Transverse colon (tissue), 4 donors: ENCODE measurements at regions not wholly inside any gene's neighbourhood (a gene's known extent, or its start where the extent isn't known, plus 50 kb on each side); places are given as distances from the start of the nearest gene placed in this dataset.
"Not testable (repeated sequence)": the region's sequence is repeated elsewhere in the genome, so short reads cannot be mapped to it uniquely, and the experiment has no call there.

Experiments used
- DNase-seq: peaks from one replicate; pipeline ENCODE4 v3.0.0-alpha.2; 2019
- H3K27ac ChIP-seq, 4 donors: fragments of 200-600 bp; sonication (generic); 2 replicates each; pipeline ENCODE4 v1.5.1; 2016 to 2018; ENCODE audit warnings: inconsistent platforms in 4 of 4
- H3K27me3 ChIP-seq: fragments of 200-600 bp; sonication (generic); 2 replicates; pipeline ENCODE4 v1.5.1; 2017; ENCODE audit warnings: inconsistent platforms
- H3K36me3 ChIP-seq, 4 donors: fragments of 200-600 bp; sonication (generic); 2 replicates each; pipeline ENCODE4 v1.5.1; 2017 to 2019; ENCODE audit warnings: inconsistent platforms in 4 of 4
- H3K4me1 ChIP-seq, 4 donors: fragments of 200-600 bp; sonication (generic); 2 replicates each; pipeline ENCODE4 v1.5.1; 2017 to 2020; ENCODE audit warnings: inconsistent platforms in 4 of 4
- H3K4me3 ChIP-seq, 4 donors: fragments of 200-600 bp; sonication (generic); 1 replicate in 1 of 4; 2 replicates in 3 of 4; pipeline versions ENCODE4 v1.5.1 to v1.6.1; 2017 to 2019; ENCODE audit warnings: inconsistent platforms in 4 of 4
- H3K9me3 ChIP-seq, 2 donors: fragments of 200-600 bp; sonication (generic); 2 replicates each; pipeline ENCODE4 v1.5.1; 2017 to 2019; ENCODE audit warnings: inconsistent platforms in 2 of 2
- EP300 ChIP-seq: sonication (generic); formaldehyde crosslinking; IDR thresholded peaks from one replicate; pipeline ENCODE4 v1.6.1; 2017; ENCODE audit warnings: antibody characterized with exemption, low read depth
- POLR2A ChIP-seq: fragments of 450-650 bp; IDR thresholded peaks from one replicate; pipeline ENCODE4 v1.6.1; 2016; ENCODE audit warnings: antibody characterized with exemption, mild to moderate bottlenecking, moderate library complexity
- POLR2AphosphoS5 ChIP-seq, 3 donors: sonication (generic); formaldehyde crosslinking; IDR thresholded peaks; one replicate each; pipeline ENCODE4 v1.6.1; 2016; ENCODE audit warnings: antibody characterized with exemption in 3 of 3
- WGBS, 2 donors: methylation state at CpG; one replicate each; pipeline ENCODE4 v1.1.5; 2018; ENCODE audit warnings: low coverage in 1 of 2; 5-methylcytosine and 5-hydroxymethylcytosine counted together
- in situ Hi-C, 4 donors: fragments of 200-750 bp; cut with MboI; loops; one replicate each; pipeline versions ENCODE4 v1.15.0 to v1.15.1; 2017; ENCODE audit warnings: low sequenced_read_pairs in 3 of 4, low pct_ligation_motif_present in 1 of 4, low pct_unique_long_range_greater_than_20kb in 1 of 4
- intact Hi-C: fragments of 100-400 bp; cut with DNase I; formaldehyde crosslinking; loops from one replicate; pipeline ENCODE4 v1.15.1; 2023; ENCODE audit warnings: low total_unique reads
- TF ChIP-seq, protein P1 (sequence below), 5 experiments: fragments of 200-600 bp in 3 of 5; fragments of 450-650 bp in 2 of 5; sonication (generic) in 3 of 5; IDR thresholded peaks; 1 replicate in 2 of 5; 2 replicates in 3 of 5; pipeline ENCODE4 v1.5.1; 2016 to 2017; ENCODE audit warnings: antibody characterized with exemption in 5 of 5, inconsistent platforms in 3 of 5, mild to moderate bottlenecking in 2 of 5, moderate library complexity in 1 of 5

DNA sequence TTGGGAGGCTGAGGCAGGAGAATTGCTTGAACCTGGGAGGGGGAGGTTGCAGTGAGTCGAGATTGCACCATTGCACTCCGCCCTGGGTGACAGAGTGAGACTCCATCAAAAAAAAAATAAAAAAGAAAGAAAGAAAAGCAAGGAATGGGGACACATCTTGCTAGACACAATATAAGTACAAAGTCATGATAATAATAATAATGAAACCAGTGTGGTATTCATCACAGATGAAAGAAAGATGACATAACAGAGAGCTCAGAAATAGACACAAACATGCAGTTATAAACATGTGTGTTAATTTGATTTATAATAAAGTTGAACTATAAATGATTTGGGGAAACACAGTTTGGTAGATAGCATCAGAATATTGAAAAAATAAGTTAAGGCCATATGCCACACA lies 264.1 kb downstream of the SRGAP2C start:
- intact Hi-C loops (no loop called here), in situ Hi-C loops (no loop called here)
- Histone ChIP-seq H3K9me3 (no peaks in the 10 kb centered on the region), H3K27me3 (no peaks in the 10 kb centered on the region), H3K27ac (no peak overlapping the region), H3K4me3 (no peak overlapping the region), H3K36me3 (no peaks in the 10 kb centered on the region), H3K4me1 (no peaks in the 10 kb centered on the region)
- WGBS, 2 donors, result 74 to 83% methylated on average over 1 to 2 of the region's 2 CpGs
- no peak for DNase-seq
- TF ChIP-seq POLR2AphosphoS5 (IDR thresholded peaks at IDR 0.05) (no peak), POLR2A (no peak), EP300 (no peak)
- TF ChIP-seq, protein P1, sequence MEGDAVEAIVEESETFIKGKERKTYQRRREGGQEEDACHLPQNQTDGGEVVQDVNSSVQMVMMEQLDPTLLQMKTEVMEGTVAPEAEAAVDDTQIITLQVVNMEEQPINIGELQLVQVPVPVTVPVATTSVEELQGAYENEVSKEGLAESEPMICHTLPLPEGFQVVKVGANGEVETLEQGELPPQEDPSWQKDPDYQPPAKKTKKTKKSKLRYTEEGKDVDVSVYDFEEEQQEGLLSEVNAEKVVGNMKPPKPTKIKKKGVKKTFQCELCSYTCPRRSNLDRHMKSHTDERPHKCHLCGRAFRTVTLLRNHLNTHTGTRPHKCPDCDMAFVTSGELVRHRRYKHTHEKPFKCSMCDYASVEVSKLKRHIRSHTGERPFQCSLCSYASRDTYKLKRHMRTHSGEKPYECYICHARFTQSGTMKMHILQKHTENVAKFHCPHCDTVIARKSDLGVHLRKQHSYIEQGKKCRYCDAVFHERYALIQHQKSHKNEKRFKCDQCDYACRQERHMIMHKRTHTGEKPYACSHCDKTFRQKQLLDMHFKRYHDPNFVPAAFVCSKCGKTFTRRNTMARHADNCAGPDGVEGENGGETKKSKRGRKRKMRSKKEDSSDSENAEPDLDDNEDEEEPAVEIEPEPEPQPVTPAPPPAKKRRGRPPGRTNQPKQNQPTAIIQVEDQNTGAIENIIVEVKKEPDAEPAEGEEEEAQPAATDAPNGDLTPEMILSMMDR (IDR thresholded peaks at IDR 0.05), result no peak

DNA sequence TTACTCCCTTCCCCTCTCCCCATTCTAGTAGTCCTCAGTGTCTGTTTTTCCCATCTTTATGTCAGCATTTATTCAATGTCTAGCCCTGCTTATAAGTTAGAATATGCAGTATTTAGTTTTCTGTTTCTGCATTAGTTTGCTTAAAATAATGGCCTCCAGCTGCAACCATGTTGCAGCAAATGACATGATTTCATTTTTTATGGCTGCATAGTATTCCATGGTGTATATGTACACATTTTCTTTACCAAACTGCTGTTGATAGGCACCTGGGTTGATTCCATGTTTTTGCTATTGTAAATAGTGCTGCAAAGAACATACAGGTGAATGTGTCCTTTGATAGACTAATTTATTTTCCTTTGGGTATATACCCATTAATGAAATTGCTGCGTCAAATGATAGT lies 267.7 kb downstream of the SRGAP2C start:
- Histone ChIP-seq H3K36me3 (no peaks in the 10 kb centered on the region), H3K4me1 (no peaks in the 10 kb centered on the region), H3K4me3 (no peak overlapping the region), H3K27ac (no peak overlapping the region), H3K9me3 (no peaks in the 10 kb centered on the region), H3K27me3 (no peaks in the 10 kb centered on the region)
- intact Hi-C loops, result no loop called here
- 100% methylated on average over 1 of the region's 1 CpG for WGBS, 2 donors
- no peak for DNase-seq
- in situ Hi-C loops, result no loop called here
- TF ChIP-seq POLR2AphosphoS5 (IDR thresholded peaks at IDR 0.05) (no peak), EP300 (no peak), POLR2A (no peak)
- TF ChIP-seq, protein P1 (IDR thresholded peaks at IDR 0.05), result no peak

DNA sequence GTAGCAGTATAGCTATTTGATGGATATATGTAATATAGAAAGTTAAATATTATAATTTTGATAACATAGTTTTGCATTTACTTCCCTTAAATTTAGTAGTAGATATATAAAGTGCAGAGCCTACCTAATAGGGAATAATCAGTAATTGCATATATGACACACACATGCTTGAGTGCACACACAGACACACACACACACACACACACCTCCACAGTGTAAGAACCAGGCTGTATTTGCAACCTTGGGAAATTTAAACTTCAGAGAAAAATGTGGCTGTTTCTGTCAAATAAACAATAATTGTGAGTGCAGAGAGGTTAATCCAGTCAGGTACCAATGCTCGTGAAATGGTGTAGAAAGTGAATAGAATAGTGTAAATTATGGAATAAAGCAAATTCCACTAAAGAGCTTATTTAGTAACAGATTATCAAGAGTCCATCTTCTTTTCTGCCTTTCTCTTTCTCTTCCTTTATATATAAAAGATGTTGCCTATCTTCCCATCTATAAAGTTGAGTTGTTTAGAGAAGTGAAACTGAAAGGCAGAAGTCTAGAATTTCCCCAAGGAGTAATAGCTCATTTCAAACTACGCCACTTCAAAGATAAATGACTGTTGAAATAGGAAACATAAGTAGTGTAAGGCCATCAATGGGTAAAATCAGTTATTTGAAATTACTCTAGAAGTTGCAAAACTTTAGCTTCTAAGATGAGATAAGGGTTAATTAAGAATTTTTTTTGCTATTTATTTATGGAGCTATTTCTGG lies 273.7 kb downstream of the SRGAP2C start:
- Histone ChIP-seq H3K4me3 (no peak overlapping the region), H3K27ac (no peak overlapping the region), H3K27me3 (no peaks in the 10 kb centered on the region), H3K36me3 (no peaks in the 10 kb centered on the region), H3K4me1 (no peaks in the 10 kb centered on the region), H3K9me3 (no peaks in the 10 kb centered on the region)
- in situ Hi-C loops, result no loop called here
- intact Hi-C loops, result no loop called here
- DNase-seq, result no peak
- WGBS, 2 donors, result 20 to 49% methylated on average over 2 of the region's 2 CpGs
- no peak for TF ChIP-seq POLR2AphosphoS5 (IDR thresholded peaks at IDR 0.05)

DNA sequence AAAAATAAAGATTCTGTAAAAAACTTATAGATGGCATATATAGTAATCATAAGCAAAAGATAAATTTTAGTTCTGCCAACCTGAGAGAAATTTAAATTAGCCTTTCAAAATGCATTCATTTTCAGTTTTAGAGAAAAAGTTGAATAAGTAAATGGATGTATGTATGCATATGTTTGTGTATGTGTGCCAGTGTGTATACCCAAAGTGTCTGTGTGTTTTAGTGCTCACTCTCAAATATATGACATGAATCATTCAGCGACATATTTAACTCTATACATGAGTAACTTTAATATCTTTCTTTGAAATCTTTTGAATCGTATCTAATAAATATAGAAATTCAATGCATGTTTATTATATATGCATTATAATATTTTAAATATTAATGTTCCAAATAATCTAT lies 274.5 kb downstream of the SRGAP2C start:
- no peaks in the 10 kb centered on the region for H3K27me3 ChIP-seq
- no peaks in the 10 kb centered on the region for H3K36me3 ChIP-seq
- H3K9me3 ChIP-seq, result no peaks in the 10 kb centered on the region
- DNase-seq, result no peak
- intact Hi-C loops, result no loop called here
- no peak overlapping the region for H3K27ac ChIP-seq
- WGBS, 2 donors, result 69 to 78% methylated on average over 2 of the region's 2 CpGs
- no peak overlapping the region for H3K4me3 ChIP-seq
- in situ Hi-C loops, result no loop called here
- no peaks in the 10 kb centered on the region for H3K4me1 ChIP-seq
- TF ChIP-seq EP300, result no peak
- TF ChIP-seq POLR2A, result no peak
- TF ChIP-seq POLR2AphosphoS5 (IDR thresholded peaks at IDR 0.05), result no peak
- TF ChIP-seq, protein P1 (IDR thresholded peaks at IDR 0.05), result no peak

DNA sequence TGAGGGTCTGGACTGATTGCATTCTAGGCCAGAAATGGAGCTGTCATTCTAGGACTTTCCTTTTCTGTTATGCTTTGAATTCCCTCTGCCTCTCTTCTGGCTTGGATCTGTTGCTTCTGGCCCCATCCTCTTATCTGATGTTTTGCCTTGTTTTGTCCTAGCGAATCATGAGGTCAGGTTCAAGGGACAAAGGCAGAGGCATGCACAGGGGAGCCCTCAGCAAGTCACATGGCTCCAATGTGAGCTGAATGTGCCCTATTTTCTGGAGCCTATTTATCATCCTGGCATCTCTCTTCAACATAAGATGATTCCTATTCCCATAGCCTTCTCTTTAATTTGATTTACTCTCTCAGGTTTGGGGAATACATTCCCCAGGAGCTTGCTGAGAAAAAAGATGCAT lies 284.6 kb downstream of the SRGAP2C start:
- 60 to 77% methylated on average over 1 of the region's 1 CpG for whole genome bisulfite sequencing, 2 donors
- H3K4me1 ChIP-seq, H3K4me3 ChIP-seq, H3K36me3 ChIP-seq, H3K27me3 ChIP-seq, DNase-seq, H3K9me3 ChIP-seq, H3K27ac ChIP-seq, intact Hi-C loops, in situ Hi-C loops: not testable (repeated sequence)

DNA sequence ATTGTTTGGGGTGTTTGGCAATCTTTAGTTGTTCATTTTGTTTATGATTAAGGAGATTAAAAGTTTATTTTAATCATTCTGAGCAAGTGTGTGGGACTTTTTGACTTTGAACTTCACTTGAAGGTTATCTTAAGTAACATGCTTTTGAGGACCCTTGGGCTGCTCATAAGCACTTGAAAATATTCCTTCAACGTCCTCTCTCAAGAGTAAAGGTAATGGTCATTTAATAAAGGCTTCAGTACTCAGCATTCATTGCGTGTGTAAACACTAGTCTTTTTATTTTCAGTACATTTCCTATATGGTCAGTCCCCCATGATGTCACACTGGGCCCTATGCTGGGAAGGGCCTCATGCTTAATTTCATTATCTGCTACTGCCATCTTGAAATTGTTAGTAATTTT lies 285.6 kb downstream of the SRGAP2C start:
- H3K36me3 ChIP-seq, H3K9me3 ChIP-seq, DNase-seq, H3K4me1 ChIP-seq, H3K27ac ChIP-seq, in situ Hi-C loops, intact Hi-C loops, H3K4me3 ChIP-seq, H3K27me3 ChIP-seq: not testable (repeated sequence)
- 80 to 86% methylated on average over 2 of the region's 2 CpGs for WGBS, 2 donors
